GM12878 (cell line): ENCODE measurements at regions not wholly inside any gene's neighbourhood (a gene's known extent, or its start where the extent isn't known, plus 50 kb on each side); places are given as distances from the start of the nearest gene placed in this dataset.

Source experiments
- ATAC-seq: fragments of 200-7000 bp; cut with Tn5 transposase; 3 replicates; pipeline ENCODE4 v1.9.1; 2020; ENCODE audit warnings: mild to moderate bottlenecking, moderate library complexity
- BruUV-seq: library from RNA; stranded (reverse); fragments of 400-500 nt; replicated peaks from 2 replicates; lab custom pipeline; 2021; lab: Mats Ljungman, UMichigan
- CTCF ChIA-PET: fragments of 300-600 bp; sonication (Branson Sonifier 250); formaldehyde crosslinking; extraction: SDS; loops from one replicate; lab custom pipeline; 2021; ENCODE audit warnings: inconsistent platforms; lab: Yijun Ruan, JAX
- POLR2A ChIA-PET: fragments of 350-600 bp; formaldehyde crosslinking; extraction: SDS; loops from one replicate; lab custom pipeline; 2021; ENCODE audit warnings: inconsistent platforms; lab: Charles Lee
- RAD21 ChIA-PET: fragments of 300-600 bp; sonication (Branson Sonifier 250); formaldehyde crosslinking; loops from one replicate; lab custom pipeline; 2023; ENCODE audit warnings: antibody characterized with exemption; ENCODE audit not compliant: unreplicated experiment; lab: Charles Lee
- SMC1A ChIA-PET: fragments of 300-600 bp; sonication (Branson Sonifier 250); formaldehyde crosslinking; loops from one replicate; lab custom pipeline; 2023; ENCODE audit not compliant: unreplicated experiment, uncharacterized antibody; lab: Charles Lee
- DNase-seq: peaks from one replicate; pipeline ENCODE4 v3.0.0-alpha.2; 2011; ENCODE audit warnings: low read depth, low spot score
- FAIRE-seq: peaks from 3 replicates; lab custom pipeline; 2011; peaks lifted over from hg19 to GRCh38; lab: Jason Lieb, UNC
- H2AFZ ChIP-seq: 2 replicates; pipeline ENCODE4 v1.6.0; 2011; ENCODE audit warnings: low read depth, low read length, control low read depth; ENCODE audit not compliant: control insufficient read depth
- H3K27ac ChIP-seq: 2 replicates; pipeline ENCODE4 v1.5.1; 2011; ENCODE audit warnings: control low read depth; ENCODE audit not compliant: control insufficient read depth, insufficient read depth
- H3K27me3 ChIP-seq, 2 experiments: replicated peaks in 1 of 2; 2 replicates each; pipeline versions ENCODE4 v1.6.0 to v1.6.1; 2011; ENCODE audit warnings: low read length in 1 of 2; ENCODE audit not compliant: control insufficient read depth in 2 of 2, insufficient read depth in 2 of 2
- H3K36me3 ChIP-seq, 2 experiments: 2 replicates each; pipeline ENCODE4 v1.5.1; 2011; ENCODE audit warnings: low read length in 1 of 2; ENCODE audit not compliant: control insufficient read depth in 2 of 2, insufficient read depth in 2 of 2
- H3K4me1 ChIP-seq: 2 replicates; pipeline ENCODE4 v1.6.1; 2011; ENCODE audit warnings: mild to moderate bottlenecking, low read length, moderate library complexity, mixed read lengths; ENCODE audit not compliant: control insufficient read depth, insufficient read depth
- H3K4me2 ChIP-seq: 2 replicates; pipeline ENCODE4 v1.6.0; 2011; ENCODE audit warnings: control low read depth; ENCODE audit not compliant: control insufficient read depth, insufficient read depth
- H3K4me3 ChIP-seq: fragments of 200-600 bp; sonication (generic); 2 replicates; pipeline ENCODE4 v1.5.1; 2016
- H3K79me2 ChIP-seq: 2 replicates; pipeline ENCODE4 v1.6.0; 2011; ENCODE audit warnings: low read length; ENCODE audit not compliant: control insufficient read depth, insufficient read depth
- H3K9ac ChIP-seq: 2 replicates; pipeline ENCODE4 v1.8.0; 2011; ENCODE audit warnings: low read length, control low read depth, mixed read lengths; ENCODE audit not compliant: control insufficient read depth, insufficient read depth
- H3K9me3 ChIP-seq: replicated peaks from 3 replicates; pipeline ENCODE4 v1.5.1; 2011; ENCODE audit warnings: mild to moderate bottlenecking, low read length; ENCODE audit not compliant: control insufficient read depth, insufficient read depth
- H4K20me1 ChIP-seq: 2 replicates; pipeline ENCODE4 v1.6.0; 2011; ENCODE audit not compliant: control insufficient read depth, insufficient read depth
- EED ChIP-seq: sonication (generic); IDR thresholded peaks from 2 replicates; pipeline ENCODE4 v1.6.1; 2016; ENCODE audit warnings: antibody characterized with exemption, low read depth
- IRF4 ChIP-seq: IDR thresholded peaks from 2 replicates; pipeline ENCODE4 v1.6.1; 2011; ENCODE audit warnings: low read depth, low read length
- MXI1 ChIP-seq: fragments of 150-350 bp; IDR thresholded peaks from 2 replicates; pipeline ENCODE4 v1.6.1; 2011; ENCODE audit warnings: low read depth, mild to moderate bottlenecking, inconsistent platforms, low read length, improper control_type of control experiment
- NFXL1 ChIP-seq: fragments of 450-650 bp; IDR thresholded peaks from 2 replicates; pipeline ENCODE4 v1.6.1; 2017; ENCODE audit warnings: antibody characterized with exemption, mild to moderate bottlenecking, borderline replicate concordance
- PAX5 ChIP-seq: IDR thresholded peaks from 2 replicates; pipeline ENCODE4 v1.6.1; 2011; ENCODE audit warnings: low read depth, low read length, borderline replicate concordance
- RAD21 ChIP-seq: IDR thresholded peaks from 2 replicates; pipeline ENCODE4 v1.6.1; 2011; ENCODE audit warnings: mild to moderate bottlenecking, low read depth, low read length, moderate library complexity; ENCODE audit not compliant: insufficient read depth
- RAD51 ChIP-seq: fragments of 450-650 bp; IDR thresholded peaks from 2 replicates; pipeline ENCODE4 v1.6.1; 2016; ENCODE audit warnings: moderate library complexity, mild to moderate bottlenecking, inconsistent platforms
- RB1 ChIP-seq: fragments of 450-650 bp; formaldehyde crosslinking; IDR thresholded peaks from 2 replicates; pipeline ENCODE4 v1.6.1; 2017; ENCODE audit warnings: mild to moderate bottlenecking, borderline replicate concordance
- ZNF24 ChIP-seq: fragments of 450-650 bp; IDR thresholded peaks from 2 replicates; pipeline ENCODE4 v1.6.1; 2017; ENCODE audit warnings: antibody characterized with exemption, mild to moderate bottlenecking
- ZSCAN29 ChIP-seq: fragments of 450-650 bp; IDR thresholded peaks from 2 replicates; pipeline ENCODE4 v1.6.1; 2017; ENCODE audit warnings: mild to moderate bottlenecking, moderate library complexity
- WGBS: methylation state at CpG from one replicate; pipeline ENCODE4 v1.1.6; 2016; ENCODE audit warnings: low lambda C conversion rate; ENCODE audit not compliant: insufficient replicate concordance, insufficient coverage; ENCODE audit errors: missing lambda C conversion rate; 5-methylcytosine and 5-hydroxymethylcytosine counted together
- in situ Hi-C: fragments of 300-500 bp; cut with MboI; formaldehyde crosslinking; loops from 9 replicates; pipeline ENCODE4 v1.14.3; 2018; ENCODE audit warnings: mixed read lengths
- intact Hi-C: fragments of 100-400 bp; cut with micrococcal nuclease; formaldehyde crosslinking; loops from one replicate; pipeline ENCODE4 v1.14.2; 2022; ENCODE audit not compliant: unreplicated experiment
- TF ChIP-seq, protein P1 (sequence below): IDR thresholded peaks from 2 replicates; pipeline ENCODE4 v1.6.1; 2011; ENCODE audit warnings: borderline replicate concordance, low read depth, mild to moderate bottlenecking, moderate library complexity, low read length; ENCODE audit not compliant: insufficient read depth, poor library complexity, severe bottlenecking
- TF ChIP-seq, protein P2 (sequence below): fragments of 150-350 bp; IDR thresholded peaks from 2 replicates; pipeline ENCODE4 v1.6.1; 2016; ENCODE audit warnings: low read depth, low read length
- TF ChIP-seq, protein P3 (sequence below): fragments of 450-650 bp; IDR thresholded peaks from 2 replicates; pipeline ENCODE4 v1.6.1; 2017; ENCODE audit warnings: mild to moderate bottlenecking
- TF ChIP-seq, protein P4 (sequence below): fragments of 450-650 bp; IDR thresholded peaks from 2 replicates; pipeline ENCODE4 v1.6.1; 2018; ENCODE audit warnings: borderline replicate concordance, mild to moderate bottlenecking; ENCODE audit not compliant: partially characterized antibody
- TF ChIP-seq, protein P5 (sequence below): IDR thresholded peaks from 2 replicates; pipeline ENCODE4 v1.6.1; 2011; ENCODE audit warnings: borderline replicate concordance, low read depth, mild to moderate bottlenecking, moderate library complexity, mixed read lengths, low read length; ENCODE audit not compliant: insufficient read depth; ENCODE audit errors: extremely low read length

DNA sequence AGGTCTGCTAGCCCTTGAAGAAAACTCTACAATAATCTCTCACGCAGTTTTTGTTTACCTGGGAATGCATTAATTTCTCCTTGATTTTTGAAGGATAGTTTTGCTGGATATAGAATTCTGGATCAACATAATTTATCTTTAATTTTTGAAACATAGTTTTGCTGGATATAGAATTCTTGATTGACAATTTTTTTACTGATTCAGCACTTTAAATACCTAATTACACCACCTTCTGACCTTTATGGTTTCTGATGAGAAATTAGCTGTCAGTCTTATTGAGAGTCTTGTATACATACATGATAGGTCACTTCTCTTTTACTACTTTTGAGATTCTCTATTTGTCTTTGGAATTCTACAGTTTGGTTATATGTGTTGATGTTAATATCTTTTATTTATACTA, 741.6 kb downstream of the FGF9 start:
- Histone ChIP-seq H3K36me3 (no peaks in the 10 kb centered on the region), H3K9ac (no peak overlapping the region), H4K20me1 (no peaks in the 10 kb centered on the region), H2AFZ (no peak overlapping the region), H3K4me2 (no peak overlapping the region), H3K9me3 (no peaks in the 10 kb centered on the region), H3K79me2 (no peaks in the 10 kb centered on the region), H3K4me3 (no peak overlapping the region), H3K27ac (no peak overlapping the region), H3K27me3 (no peaks in the 10 kb centered on the region), H3K4me1 (no peaks in the 10 kb centered on the region)
- in situ Hi-C loops (no loop called here), intact Hi-C loops (no loop called here)
- ChIA-PET RAD21 (no interaction called here), POLR2A (no interaction called here), SMC1A (no interaction called here), CTCF (no interaction called here)
- no peak for DNase-seq
- no TSS peak for BruUV-seq
- WGBS: 35% methylated on average over 1 of the region's 1 CpG
- no peak for FAIRE-seq
- no peak for ATAC-seq
- TF ChIP-seq, protein P1, sequence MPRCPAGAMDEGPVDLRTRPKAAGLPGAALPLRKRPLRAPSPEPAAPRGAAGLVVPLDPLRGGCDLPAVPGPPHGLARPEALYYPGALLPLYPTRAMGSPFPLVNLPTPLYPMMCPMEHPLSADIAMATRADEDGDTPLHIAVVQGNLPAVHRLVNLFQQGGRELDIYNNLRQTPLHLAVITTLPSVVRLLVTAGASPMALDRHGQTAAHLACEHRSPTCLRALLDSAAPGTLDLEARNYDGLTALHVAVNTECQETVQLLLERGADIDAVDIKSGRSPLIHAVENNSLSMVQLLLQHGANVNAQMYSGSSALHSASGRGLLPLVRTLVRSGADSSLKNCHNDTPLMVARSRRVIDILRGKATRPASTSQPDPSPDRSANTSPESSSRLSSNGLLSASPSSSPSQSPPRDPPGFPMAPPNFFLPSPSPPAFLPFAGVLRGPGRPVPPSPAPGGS: no peak
- TF ChIP-seq RB1 (no peak), ZNF24 (no peak), RAD21 (no peak), PAX5 (no peak), MXI1 (no peak), NFXL1 (no peak), IRF4 (no peak), EED (no peak), ZSCAN29 (no peak), RAD51 (no peak)
- TF ChIP-seq, protein P2, sequence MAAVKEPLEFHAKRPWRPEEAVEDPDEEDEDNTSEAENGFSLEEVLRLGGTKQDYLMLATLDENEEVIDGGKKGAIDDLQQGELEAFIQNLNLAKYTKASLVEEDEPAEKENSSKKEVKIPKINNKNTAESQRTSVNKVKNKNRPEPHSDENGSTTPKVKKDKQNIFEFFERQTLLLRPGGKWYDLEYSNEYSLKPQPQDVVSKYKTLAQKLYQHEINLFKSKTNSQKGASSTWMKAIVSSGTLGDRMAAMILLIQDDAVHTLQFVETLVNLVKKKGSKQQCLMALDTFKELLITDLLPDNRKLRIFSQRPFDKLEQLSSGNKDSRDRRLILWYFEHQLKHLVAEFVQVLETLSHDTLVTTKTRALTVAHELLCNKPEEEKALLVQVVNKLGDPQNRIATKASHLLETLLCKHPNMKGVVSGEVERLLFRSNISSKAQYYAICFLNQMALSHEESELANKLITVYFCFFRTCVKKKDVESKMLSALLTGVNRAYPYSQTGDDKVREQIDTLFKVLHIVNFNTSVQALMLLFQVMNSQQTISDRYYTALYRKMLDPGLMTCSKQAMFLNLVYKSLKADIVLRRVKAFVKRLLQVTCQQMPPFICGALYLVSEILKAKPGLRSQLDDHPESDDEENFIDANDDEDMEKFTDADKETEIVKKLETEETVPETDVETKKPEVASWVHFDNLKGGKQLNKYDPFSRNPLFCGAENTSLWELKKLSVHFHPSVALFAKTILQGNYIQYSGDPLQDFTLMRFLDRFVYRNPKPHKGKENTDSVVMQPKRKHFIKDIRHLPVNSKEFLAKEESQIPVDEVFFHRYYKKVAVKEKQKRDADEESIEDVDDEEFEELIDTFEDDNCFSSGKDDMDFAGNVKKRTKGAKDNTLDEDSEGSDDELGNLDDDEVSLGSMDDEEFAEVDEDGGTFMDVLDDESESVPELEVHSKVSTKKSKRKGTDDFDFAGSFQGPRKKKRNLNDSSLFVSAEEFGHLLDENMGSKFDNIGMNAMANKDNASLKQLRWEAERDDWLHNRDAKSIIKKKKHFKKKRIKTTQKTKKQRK: no peak
- TF ChIP-seq, protein P3, sequence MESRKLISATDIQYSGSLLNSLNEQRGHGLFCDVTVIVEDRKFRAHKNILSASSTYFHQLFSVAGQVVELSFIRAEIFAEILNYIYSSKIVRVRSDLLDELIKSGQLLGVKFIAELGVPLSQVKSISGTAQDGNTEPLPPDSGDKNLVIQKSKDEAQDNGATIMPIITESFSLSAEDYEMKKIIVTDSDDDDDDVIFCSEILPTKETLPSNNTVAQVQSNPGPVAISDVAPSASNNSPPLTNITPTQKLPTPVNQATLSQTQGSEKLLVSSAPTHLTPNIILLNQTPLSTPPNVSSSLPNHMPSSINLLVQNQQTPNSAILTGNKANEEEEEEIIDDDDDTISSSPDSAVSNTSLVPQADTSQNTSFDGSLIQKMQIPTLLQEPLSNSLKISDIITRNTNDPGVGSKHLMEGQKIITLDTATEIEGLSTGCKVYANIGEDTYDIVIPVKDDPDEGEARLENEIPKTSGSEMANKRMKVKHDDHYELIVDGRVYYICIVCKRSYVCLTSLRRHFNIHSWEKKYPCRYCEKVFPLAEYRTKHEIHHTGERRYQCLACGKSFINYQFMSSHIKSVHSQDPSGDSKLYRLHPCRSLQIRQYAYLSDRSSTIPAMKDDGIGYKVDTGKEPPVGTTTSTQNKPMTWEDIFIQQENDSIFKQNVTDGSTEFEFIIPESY: no peak
- TF ChIP-seq, protein P4, sequence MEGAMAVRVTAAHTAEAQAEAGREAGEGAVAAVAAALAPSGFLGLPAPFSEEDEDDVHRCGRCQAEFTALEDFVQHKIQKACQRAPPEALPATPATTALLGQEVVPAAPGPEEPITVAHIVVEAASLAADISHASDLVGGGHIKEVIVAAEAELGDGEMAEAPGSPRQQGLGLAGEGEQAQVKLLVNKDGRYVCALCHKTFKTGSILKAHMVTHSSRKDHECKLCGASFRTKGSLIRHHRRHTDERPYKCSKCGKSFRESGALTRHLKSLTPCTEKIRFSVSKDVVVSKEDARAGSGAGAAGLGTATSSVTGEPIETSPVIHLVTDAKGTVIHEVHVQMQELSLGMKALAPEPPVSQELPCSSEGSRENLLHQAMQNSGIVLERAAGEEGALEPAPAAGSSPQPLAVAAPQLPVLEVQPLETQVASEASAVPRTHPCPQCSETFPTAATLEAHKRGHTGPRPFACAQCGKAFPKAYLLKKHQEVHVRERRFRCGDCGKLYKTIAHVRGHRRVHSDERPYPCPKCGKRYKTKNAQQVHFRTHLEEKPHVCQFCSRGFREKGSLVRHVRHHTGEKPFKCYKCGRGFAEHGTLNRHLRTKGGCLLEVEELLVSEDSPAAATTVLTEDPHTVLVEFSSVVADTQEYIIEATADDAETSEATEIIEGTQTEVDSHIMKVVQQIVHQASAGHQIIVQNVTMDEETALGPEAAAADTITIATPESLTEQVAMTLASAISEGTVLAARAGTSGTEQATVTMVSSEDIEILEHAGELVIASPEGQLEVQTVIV: no peak
- TF ChIP-seq, protein P5, sequence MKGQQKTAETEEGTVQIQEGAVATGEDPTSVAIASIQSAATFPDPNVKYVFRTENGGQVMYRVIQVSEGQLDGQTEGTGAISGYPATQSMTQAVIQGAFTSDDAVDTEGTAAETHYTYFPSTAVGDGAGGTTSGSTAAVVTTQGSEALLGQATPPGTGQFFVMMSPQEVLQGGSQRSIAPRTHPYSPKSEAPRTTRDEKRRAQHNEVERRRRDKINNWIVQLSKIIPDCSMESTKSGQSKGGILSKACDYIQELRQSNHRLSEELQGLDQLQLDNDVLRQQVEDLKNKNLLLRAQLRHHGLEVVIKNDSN: no peak
